HG02938 (cell line): ENCODE measurements at regions not wholly inside any gene's neighbourhood (a gene's known extent, or its start where the extent isn't known, plus 50 kb on each side); places are given as distances from the start of the nearest gene placed in this dataset.
"Not testable (repeated sequence)": the region's sequence is repeated elsewhere in the genome, so short reads cannot be mapped to it uniquely, and the experiment has no call there.

Experiments
- ATAC-seq: cut with Tn5 transposase; IDR thresholded peaks from one replicate; pipeline ENCODE4 v1.9.1; 2021; ENCODE audit warnings: mild to moderate bottlenecking, moderate library complexity; ENCODE audit not compliant: unreplicated experiment

DNA sequence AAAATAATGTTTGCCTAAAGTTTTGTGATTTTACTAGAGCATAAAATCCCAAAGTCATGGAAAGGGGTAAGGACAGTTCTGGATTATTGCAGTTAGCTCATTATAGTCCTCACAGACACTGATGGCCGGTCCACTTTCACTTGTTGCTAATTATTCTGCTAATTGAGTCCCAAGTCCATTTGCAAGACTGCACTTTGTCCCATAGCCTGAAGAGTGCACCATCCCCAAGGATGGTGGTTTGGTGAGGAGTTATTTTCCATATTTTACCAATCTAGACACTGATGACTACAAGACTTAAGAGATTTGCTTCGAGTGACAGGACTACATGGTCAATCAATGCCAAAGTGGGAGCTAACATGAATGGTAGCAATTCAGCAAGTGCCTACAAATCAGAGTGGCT is 181.8 kb upstream of the CACNA2D1 start:
- ATAC-seq: no peak

DNA sequence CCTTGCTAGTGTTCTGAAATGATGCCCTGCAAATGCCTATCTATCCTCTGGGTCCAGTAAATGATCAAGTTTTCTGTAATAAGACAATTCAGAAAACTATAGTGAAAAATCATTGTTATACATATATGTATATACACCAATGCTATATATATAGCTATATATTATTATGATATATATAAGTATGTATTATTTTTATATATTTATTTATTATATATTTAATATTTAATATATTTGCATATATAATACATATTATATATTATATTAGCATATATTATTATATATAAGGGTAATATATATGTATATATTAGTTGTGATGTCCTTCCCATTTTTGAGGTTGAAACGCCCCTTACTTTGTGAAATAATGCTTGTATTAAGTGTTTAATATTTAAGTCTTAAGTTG is 181.4 kb upstream of the CACNA2D1 start:
- ATAC-seq: no peak

DNA sequence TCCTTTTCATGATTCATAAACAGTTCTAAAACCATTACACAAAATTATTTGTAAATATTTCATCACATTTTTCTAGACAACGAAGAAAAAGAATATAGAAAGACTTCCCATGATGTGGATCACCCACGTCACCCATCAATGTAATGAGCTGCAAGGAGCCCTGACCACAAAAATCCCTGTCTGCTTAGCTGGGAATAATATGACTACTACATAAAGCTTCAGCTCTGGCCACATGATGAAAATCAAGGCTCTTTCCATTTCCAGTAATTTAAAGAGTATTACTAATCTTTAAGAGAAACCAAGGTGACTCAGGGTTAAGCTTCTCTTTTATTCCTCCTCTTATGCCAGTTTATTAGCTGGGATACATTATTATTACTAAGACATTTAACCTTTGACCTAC is 180.8 kb upstream of the CACNA2D1 start:
- no peak for ATAC-seq

DNA sequence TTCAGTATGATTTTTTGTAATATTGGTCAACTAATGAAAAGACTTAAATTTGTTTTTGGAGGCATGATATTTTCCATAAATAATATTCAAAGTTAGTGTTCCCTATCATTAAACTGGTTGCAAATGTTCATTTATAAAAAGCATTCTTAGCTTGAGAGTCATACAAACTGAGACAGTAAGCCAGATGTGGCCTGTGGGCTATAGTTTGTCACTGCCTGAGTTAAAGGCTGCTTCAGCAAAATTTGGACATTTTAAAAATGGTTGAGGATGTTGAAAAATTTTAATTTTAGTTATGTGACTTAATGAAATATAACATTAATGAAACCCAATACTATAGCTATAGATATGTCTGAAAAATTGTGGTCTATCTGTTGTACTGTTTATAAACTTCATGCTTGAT is 180.2 kb upstream of the CACNA2D1 start:
- ATAC-seq: no peak

DNA sequence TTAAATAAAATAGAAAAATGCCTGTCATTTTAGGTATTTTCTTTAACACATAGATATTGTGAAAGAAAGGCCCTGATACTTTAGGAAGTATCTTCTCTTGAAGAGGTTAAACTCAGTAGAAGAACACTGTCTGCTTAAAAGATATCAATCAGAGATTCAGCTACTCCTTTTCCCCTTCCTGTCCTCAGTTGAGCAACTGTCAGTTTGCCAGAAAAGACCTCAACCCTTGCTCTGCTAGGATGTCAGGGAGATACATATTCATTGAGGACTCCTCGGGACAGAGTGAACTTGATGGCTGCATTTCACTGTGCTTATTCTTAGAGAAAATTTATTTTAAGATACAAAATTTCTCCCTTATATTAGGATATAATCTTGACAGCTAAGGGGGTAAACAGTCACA is 173.6 kb upstream of the CACNA2D1 start:
- no peak for ATAC-seq

DNA sequence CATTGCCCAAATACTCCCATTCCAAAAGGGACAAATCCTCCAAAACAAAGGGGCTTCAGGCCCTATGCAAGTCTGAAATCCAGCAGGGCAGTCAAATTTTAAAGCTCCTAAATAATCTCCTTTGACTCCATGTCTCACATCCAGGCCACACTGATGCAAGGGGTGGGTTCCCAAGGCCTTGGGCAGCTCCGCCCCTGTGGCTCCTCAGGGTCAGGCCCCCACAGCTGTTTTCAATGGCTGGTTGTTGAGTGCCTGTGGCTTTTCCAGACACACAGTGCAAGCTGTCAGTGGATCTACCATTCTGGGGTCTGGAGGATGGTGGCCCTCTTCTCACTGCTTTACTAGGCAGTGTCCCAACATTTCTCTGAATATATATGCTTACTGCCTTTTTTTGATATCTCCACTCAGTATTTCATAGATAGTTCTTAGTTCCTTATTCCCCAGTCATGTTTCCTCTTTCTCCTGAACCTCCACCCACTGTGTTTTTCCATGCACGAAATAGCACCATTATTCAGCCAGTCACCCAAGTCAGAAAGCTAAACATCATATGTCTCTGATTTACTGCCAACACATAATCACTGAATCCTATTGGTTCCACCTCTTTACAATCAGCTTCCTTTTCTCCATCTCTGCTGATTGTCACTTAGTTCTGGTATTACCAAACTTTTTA is 172.6 kb upstream of the CACNA2D1 start:
- ATAC-seq: no peak

DNA sequence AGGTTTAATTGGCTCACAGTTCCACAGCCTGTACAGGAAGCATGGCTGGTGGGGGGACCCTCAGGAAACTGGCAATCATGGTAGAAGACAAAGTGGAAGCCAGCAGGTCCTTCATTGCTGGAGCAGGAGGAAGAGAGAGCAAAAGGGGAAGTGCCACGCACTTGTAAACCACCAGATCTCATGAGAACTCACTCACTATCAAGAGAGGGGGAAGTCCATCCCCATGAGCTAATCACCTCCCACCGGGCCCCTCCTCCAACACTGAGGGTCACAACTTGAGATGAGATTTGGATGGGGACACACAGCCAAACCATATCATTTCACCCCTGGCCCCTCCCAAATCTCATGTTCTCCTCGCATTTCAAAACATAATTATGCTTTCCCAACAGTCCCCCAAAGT is 171.9 kb upstream of the CACNA2D1 start:
- peak; percentile 88 for ATAC-seq

DNA sequence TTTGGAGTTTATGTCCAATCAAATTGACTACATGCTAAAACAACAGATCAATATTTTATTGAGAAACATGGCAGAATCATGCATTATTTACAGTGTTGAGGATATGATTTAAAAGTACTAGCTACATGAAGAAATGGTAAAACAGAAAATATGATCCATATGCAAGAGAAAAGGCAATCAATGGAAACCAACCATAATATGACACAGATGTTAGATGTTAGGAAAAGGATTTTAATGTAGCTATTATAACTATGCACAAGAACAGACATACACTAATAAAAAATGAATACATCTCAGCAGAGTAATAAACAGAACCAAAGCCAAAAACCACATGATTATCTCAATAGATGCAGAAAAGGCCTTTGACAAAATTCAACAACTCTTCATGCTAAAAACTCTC is 166.2 kb upstream of the CACNA2D1 start:
- no peak for ATAC-seq

DNA sequence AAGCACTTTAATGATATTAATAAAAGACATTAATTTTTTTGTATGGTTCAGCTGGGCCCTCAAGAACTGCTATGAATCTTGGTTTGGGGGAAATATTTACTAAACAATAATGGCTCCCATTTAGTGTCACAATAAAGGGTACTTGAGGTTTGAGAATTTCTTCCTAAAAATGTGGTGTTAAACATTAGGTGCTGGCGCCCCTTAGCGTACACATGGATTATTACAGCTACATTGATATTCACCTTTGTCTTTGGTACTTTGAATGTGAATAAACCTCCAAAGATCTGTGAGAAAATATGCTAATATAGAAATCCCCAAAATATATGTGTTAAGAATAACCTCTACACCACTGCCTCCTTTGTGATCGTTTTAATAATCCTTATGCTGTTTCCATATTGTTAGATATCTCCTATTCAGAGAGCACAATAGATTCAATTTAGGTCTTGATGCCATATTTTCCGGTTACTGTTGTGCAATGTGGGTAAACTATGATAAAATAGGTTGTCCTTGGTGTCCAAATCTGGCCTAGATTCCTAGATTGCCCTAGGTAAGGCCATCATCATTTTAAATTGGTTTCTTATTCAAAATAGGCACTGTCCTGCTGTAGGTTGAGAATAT is 161.8 kb upstream of the CACNA2D1 start:
- peak; percentile 57 for ATAC-seq

DNA sequence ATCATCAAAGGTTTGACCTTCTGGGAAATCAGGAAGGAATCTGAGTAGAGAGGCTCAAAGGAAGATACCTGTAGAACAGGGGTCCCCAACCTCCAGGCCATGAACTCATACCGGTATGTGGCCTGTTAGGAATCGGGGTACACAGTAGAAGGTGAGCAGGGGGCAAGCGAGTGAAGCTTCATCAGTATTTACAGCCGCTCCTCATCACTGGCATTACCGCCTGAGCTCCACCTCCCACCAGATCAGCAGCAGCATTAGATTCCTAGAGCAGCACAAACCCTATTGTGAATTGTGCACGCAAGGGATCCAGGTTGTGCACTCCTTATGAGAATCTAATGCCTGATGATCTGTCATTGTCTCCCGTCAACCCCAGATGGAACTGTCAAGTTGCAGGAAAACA is 158.5 kb upstream of the CACNA2D1 start:
- no peak for ATAC-seq

DNA sequence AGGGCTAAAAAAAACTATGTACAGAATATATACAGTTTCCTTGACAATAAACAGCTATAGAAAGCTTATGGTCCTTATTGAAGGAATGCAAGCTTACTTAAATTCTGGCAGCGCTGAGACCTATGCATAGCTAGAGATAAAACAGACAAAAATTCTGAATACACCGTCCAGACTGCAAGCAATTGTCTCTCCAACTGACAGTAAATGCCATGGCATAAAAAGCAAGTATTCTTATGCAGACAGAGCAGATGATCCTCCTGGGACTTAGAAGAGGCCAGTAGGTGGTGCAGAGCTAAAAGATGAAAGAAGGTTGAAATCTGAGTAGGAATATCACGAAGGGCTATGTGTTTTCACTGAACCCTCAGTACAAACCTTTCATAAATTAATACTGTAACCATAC is 157.0 kb upstream of the CACNA2D1 start:
- no peak for ATAC-seq

DNA sequence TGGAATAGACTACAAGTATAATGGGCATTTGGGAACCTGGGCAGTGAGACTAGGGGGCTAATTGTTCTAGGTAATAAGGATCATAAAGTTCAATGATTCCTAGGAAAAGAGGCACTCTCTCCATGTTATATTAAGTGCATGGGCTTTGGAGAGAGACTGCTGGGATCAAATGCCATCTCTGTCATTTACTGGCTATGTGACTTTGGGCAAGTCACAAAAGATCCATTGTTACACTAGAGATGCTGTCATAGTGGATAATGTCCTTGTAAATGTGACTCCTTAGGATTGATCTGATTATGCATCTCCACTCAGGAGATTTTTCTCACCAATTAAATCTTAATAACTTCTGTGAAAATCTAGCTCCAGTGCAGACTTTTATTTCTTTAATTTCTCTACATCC is 156.3 kb upstream of the CACNA2D1 start:
- no peak for ATAC-seq

DNA sequence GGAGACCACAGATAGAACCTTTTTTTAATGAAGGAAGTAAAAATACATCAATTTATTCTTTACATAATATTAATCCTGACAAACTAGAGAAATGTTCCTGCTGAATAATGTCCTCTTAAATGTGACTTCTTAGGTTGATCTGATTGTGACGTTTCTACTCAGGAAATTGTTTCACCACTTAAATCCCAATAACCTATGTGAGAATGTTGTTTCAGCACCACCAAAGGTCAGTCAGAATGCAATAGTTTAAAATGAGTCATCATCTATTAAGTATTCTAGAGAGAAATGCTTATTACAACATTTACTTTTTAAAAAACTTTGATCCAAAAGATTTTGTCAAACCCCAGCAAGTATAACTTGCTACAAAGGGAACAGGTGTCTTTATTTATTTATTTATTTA is 155.4 kb upstream of the CACNA2D1 start:
- ATAC-seq: no peak

DNA sequence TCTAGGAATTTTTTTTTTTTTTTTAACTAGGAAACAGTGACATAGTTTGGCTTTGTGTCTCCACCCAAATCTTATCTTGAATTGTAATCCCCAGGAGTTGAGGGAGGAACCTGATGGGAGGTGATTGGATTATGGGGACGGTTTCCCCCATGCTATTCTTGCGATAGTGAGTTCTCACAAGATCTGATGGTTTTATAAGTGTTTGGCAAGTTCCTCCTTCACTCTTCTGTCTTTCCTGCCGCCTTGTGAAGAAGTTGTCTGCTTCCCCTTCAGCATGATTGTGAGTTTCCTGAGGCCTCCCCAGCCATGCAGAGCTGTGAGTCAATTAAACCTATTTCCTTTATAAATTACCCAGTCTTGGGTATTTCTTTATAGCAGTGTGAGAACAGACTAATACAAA is 152.2 kb upstream of the CACNA2D1 start:
- not testable (repeated sequence) for ATAC-seq

DNA sequence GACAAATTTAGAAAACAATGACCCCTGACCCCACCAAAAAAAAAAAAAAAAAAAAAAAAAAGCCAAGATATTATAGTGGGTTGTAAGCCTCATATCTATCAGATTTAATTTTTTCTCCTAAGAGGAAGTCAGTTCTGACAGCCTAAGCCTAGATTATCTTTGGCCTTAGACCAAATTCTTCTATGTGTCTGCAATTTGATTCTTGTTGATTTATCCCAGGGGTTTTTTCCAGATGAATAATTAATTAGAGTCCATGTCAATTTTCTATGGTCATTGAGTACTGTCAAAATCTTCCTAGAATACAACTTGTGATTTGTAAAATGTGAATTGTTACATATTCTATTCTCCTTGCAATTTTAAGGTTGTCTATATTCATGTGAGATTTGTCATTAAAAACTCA is 151.6 kb upstream of the CACNA2D1 start:
- no peak for ATAC-seq

DNA sequence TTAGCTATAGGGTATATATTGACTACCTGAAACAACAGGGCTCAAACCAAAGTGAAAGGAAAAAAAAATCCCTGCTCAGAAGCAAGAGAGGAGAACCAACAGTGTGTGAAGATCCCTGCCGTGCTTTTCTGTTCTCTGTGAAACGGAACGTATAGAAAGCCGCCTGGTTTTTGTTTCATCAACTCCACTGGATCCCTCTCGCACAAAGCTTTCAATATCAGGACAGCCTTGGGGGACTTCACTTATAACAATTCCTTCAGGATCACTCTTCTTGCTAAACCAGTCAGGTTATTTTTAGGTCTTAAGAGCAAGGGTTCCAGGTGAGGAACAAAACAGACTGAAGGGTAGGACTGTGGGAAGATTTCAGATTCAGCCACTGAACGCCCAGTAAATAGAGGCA is 151.1 kb upstream of the CACNA2D1 start:
- no peak for ATAC-seq

DNA sequence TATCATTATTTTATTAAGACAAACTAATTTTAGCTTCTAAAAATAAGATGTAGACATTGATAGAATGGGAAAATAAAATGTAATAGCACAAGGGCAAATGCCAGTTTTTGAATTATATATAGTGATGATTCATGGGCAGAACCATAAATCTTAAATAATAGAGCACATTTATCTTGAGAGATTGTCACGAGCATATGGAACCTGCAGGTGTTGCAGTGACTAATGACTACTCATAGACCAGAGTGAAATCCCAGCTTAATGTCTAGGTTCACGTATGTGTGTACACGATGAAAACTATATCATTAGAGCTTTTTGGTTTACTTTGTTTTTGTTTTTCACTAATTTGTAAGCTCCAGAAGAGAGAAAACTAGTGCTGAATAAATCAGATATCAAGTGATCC is 150.2 kb upstream of the CACNA2D1 start:
- no peak for ATAC-seq

DNA sequence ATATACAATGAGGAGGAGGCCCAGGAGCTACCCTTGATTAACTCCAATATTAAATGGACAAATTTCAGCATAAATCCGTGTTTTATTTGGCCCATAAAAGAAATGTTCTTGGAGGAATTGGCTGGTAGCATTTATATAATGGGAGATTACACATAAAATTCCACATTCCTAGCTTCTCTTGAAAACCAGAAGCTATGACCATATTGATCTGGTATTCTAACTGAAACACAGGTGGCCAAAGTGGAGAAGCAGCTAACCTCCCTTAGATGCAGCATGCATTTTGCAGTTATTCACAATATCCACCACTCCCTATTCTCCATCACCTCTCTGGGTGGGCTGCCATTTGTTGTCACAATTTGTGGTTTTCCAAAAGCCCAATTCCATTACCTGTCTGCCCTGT is 148.8 kb upstream of the CACNA2D1 start:
- ATAC-seq: no peak

DNA sequence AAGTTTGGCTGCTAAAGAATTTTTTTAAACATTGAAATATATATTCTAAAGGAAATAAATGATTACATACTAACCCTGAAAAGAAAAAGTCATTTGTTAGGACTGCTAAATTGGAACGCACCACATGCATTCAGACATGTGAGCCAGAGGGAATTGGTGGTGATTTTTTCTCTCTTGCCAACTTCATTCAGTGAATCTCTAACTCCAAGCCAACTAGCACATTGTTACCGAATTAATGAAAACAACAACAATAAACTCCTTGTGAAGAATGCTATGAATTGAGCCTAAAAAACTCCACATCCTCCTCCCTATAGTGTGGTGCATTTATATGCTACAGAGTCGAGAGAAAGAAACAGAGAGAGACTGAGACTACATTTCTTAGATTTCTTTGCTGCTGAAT is 135.5 kb upstream of the CACNA2D1 start:
- ATAC-seq: no peak

DNA sequence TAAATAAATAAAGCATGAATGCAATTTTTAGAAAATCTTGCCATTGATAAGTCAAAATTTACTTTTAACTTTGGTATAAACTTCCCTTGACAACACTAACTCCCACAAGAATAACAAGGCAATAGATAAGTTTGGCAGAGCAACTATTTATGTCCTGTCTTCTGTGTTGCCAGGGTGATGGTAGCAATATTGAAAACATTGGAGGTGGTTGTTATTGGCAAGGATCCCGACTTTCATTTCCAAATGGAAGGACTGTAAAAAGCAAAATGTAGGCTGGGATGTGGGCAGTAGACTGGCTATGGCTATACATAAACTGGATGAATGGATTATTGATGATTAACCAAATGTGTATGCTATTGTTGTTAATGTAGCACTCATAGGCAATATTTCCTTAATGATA is 134.9 kb upstream of the CACNA2D1 start:
- ATAC-seq: no peak

DNA sequence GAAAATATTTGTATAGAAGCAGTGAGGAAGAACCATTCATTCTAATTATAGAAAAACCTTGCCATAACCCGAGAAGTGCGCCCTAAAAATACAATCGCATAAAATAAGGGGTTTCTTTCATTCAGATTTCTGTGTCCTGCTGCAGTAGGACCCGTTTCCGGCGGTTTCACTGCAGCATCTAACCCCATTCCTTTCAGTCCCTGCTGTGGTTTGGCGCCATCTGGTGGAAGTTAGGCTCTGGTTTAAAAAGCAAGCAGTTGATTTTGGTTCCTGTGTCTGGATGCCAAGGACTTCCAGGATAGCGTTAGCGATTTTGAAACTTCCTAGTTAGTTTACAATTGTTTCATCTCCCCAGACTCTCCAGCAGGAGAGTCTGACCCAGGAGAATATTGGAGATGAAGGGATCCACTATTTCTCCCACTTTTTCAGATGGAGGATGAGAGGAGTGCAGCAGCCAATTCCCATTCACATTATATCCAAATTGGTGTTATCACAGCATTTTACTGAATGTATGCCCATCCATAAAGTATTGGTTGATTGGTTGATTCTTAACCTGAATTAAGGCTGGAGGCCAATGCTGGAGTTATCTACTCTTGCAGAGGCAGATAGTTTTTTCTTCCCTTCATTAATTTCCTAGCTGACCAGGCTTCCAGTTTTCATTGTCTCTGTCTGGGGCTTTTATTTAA is 128.8 kb upstream of the CACNA2D1 start:
- ATAC-seq: peak; percentile 96

DNA sequence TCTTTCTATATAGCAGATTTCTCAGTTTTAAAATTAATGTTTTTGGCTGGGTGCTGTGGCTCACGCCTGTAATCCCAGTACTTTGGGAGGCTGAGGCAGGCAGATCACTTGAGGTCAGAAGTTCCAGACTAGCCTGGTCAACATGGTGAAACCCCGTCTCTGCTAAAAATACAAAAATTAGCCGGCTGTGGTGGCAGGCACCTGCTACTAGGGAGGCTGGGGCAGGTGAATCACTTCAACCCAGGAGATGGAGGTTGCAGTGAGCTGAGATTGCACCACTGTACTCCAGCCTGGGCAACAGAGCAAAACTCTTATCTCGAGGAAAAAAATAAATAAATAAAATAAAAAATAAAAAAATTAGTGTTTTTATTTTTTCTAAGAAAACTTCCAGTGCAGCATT is 127.5 kb upstream of the CACNA2D1 start:
- not testable (repeated sequence) for ATAC-seq
